ENCODE measurements at regions not wholly inside any gene's neighbourhood (a gene's known extent, or its start where the extent isn't known, plus 50 kb on each side); places are given as distances from the start of the nearest gene placed in this dataset.

DNA sequence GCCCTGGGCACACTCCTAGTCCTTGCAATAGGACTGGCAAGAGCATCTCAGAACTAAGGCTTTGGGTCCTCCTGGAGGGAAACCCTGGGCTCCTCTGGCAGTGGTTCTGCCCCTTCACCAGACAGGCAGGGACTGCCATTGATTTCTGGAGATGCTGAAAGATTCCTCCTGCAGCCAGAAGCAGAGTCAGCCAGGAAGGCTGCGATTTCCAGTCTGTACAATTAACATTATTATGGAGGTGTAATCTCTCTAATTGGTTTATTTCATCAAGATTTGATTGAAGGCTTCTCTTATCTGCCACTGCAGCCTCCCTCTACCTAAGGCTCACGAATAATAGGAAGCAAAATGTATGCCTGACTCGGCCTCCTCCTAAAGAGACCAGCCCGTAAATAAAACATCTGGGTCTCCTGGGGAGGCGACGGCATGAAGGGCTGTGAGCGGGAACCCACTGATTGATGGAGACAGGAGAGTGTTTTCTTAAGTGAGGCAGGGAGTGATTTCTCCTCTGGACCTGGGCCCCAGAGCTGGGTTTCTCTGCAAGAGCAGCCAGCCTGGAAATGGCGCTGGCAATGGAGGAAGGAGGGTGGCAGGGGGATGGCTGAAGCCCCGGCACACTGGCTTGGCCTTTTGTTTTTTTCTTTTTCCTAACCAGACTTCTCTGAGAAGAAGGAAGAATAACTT lies 689.6 kb downstream of the DHX35 start:
- DNase-seq (ENCODE audit: low spot score), result no peak
- Histone ChIP-seq H3K27ac (no peak overlapping the region), H3K4me3 (no peak overlapping the region)
- TF ChIP-seq, protein P1, sequence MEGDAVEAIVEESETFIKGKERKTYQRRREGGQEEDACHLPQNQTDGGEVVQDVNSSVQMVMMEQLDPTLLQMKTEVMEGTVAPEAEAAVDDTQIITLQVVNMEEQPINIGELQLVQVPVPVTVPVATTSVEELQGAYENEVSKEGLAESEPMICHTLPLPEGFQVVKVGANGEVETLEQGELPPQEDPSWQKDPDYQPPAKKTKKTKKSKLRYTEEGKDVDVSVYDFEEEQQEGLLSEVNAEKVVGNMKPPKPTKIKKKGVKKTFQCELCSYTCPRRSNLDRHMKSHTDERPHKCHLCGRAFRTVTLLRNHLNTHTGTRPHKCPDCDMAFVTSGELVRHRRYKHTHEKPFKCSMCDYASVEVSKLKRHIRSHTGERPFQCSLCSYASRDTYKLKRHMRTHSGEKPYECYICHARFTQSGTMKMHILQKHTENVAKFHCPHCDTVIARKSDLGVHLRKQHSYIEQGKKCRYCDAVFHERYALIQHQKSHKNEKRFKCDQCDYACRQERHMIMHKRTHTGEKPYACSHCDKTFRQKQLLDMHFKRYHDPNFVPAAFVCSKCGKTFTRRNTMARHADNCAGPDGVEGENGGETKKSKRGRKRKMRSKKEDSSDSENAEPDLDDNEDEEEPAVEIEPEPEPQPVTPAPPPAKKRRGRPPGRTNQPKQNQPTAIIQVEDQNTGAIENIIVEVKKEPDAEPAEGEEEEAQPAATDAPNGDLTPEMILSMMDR (IDR thresholded peaks at IDR 0.05), result no peak

DNA sequence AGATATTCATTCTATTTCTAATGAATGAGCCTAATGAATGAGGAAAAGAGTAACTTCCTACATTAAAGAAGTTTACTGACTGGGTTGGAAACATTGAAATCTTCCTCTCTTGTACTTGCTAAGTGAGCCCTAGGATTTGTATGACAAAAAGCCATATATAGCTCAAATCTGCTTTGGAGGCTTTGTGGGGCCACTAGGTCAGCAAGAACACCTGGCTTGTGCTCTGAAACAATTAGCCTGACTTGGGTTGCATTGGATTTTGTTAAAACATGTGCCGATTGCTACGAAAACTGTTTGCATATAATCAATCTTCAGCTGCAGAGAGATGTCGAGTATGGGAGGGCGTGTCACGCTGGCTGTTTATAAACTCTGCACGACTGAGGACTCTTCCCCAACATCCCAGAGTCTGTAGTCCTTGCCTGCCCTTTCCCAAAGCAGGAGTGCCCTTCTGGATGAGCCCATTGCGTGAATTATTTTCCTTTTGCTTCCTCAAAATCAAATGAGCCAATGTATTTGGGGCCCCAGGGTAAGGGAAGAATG lies 684.8 kb downstream of the DHX35 start:
- no peak for DNase-seq (ENCODE audit: low spot score)
- Histone ChIP-seq H3K27ac (no peak overlapping the region), H3K4me3 (no peak overlapping the region)
- TF ChIP-seq, protein P1 (IDR thresholded peaks at IDR 0.05), result no peak

DNA sequence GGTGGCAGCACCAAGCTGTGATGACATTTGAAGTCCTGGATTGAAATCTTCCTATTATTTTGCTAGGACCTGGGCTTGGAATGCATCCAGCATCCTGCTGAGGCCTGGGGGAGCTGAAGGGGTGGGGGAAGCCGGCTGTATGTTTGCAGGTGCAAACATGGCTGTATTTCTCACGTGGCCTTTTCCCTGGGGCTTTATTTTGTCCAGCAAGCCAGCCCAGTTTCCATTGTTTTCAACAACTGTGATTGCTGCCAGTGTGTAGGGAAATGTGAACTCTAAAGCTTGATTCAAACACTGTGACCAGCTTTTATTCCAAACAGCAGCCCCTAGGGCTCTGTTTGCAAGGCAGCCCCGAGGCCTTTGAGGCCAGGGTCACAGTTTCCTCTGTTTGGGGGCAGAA lies 683.0 kb downstream of the DHX35 start:
- TF ChIP-seq, protein P1 (IDR thresholded peaks at IDR 0.05), result no peak
- Histone ChIP-seq H3K27ac (no peak overlapping the region), H3K4me3 (no peak overlapping the region)
- DNase-seq (ENCODE audit: low spot score), result no peak

DNA sequence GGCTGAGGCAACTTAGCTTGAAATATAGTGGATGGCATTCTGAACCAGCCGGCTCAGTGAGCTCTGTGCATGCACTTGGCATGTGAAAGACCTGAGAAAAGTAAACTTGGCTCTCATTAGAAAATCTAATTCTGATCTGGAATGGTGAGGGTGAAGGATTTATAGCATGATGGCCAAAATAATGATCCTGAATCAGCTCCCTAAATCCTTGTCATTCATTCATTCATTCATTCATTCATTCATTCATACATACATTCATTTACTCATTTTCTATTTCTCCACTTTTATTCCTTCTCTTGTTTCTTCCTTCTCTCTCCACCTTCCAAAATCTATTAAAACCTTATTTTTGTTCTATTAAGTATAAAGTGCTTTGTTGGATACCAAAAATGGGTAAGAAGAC lies 681.1 kb downstream of the DHX35 start:
- Histone ChIP-seq H3K27ac (no peak overlapping the region), H3K4me3 (no peak overlapping the region)
- no peak for DNase-seq (ENCODE audit: low spot score)
- TF ChIP-seq, protein P1 (IDR thresholded peaks at IDR 0.05), result no peak

DNA sequence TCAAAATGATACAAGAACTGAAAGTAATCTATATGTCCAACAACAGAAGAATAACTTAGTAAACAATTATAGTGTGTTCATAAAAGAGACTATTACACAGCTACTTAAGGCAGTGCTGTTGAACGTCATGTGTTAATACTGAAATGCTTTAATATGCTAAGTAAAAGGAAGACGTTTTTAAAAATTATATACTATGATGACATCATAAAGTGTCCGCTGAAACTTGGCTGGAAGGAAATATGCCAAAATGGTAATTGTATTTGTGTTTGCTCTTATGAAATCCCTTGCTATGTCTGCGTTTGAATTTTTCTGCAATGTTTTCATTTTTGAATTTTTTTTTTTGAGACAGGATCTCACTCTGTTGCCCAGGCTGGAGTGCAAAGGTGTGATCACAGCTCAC lies 679.3 kb downstream of the DHX35 start:
- TF ChIP-seq, protein P1 (IDR thresholded peaks at IDR 0.05), result no peak
- Histone ChIP-seq H3K4me3 (no peak overlapping the region), H3K27ac (no peak overlapping the region)
- DNase-seq (ENCODE audit: low spot score), result no peak

DNA sequence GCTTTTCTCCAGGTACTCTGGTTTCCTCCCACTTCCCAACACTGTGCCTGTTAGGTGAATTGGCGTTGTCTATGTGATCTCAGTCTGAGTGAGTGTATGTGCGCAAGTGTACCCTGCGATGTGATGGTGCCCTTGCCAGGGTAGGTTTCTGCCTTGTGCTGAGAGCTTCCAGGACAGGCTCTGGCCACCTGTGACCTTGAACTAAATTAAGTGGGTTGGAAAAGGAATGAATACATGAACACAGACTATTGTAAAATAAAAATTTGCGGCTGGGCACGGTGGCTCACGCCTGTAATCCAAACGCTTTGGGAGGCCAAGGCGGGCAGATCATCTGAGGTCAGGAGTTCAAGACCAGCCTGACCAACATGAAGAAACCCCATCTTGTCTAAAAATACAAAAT lies 678.0 kb downstream of the DHX35 start:
- H3K4me3 ChIP-seq, result no peak overlapping the region
- H3K27ac ChIP-seq, result no peak overlapping the region
- no peak for DNase-seq (ENCODE audit: low spot score)
- TF ChIP-seq, protein P1 (IDR thresholded peaks at IDR 0.05), result no peak

DNA sequence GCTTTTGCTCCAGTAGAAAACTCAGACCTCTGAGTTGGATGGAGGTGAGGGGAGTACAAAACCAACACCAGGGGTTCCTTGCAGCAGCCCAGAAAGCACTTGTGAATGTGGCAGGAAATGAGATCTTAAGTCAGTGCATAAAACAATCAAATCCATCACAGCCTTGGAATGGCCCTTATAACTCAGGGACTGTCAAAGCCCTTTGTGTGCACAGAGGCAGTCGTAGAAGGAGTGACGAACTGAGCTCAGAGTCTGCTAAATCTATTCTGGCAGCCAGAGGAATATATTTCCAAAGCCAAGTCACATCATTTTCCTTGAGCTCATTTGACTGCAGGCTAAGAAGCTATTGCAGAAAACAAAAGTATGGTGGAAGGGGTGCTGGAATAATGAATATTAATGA lies 676.6 kb downstream of the DHX35 start:
- no peak overlapping the region for H3K4me3 ChIP-seq
- TF ChIP-seq, protein P1 (IDR thresholded peaks at IDR 0.05), result no peak
- no peak for DNase-seq (ENCODE audit: low spot score)

More for the DNA sequence above, 676.6 kb downstream of the DHX35 start:
- no peak overlapping the region for H3K27ac ChIP-seq

All from coronary artery (tissue), 2 donors.